NCI-H1694 (cell line): ENCODE measurements at regions not wholly inside any gene's neighbourhood (a gene's known extent, or its start where the extent isn't known, plus 50 kb on each side); places are given as distances from the start of the nearest gene placed in this dataset.

Source experiments
- DNase-seq: peaks from one replicate; lab custom pipeline; 2025; lab: John Stamatoyannopoulos, UW

- no peak for DNase-seq
Observed at GRCh38 chr12:124726596-124727263, 136.9 kb downstream of the SCARB1 start.

- no peak for DNase-seq
Observed at GRCh38 chr12:124725597-124726237, 137.9 kb downstream of the SCARB1 start.

GRCh38 chr12:124725099-124725498, 138.6 kb downstream of the SCARB1 start:
- peak; percentile 78 for DNase-seq

- no peak for DNase-seq
Observed at GRCh38 chr12:124722878-124723277, 140.8 kb downstream of the SCARB1 start.

- no peak for DNase-seq
Observed at GRCh38 chr12:124721501-124722162, 142.0 kb downstream of the SCARB1 start.

GRCh38 chr12:124720681-124721500, 142.8 kb downstream of the SCARB1 start:
- peak; percentile 93 for DNase-seq

GRCh38 chr12:124720004-124720680, 143.5 kb downstream of the SCARB1 start:
- DNase-seq = peak; percentile 87

- peak; percentile 46 for DNase-seq
Observed at GRCh38 chr12:124719231-124719630, 144.4 kb downstream of the SCARB1 start.

GRCh38 chr12:124718458-124718857, 145.2 kb downstream of the SCARB1 start:
- DNase-seq = no peak

- no peak for DNase-seq
Observed at GRCh38 chr12:124718036-124718435, 145.6 kb downstream of the SCARB1 start.

- DNase-seq = no peak
Observed at GRCh38 chr12:124717318-124717717, 146.3 kb downstream of the SCARB1 start.

- DNase-seq = no peak
Observed at GRCh38 chr12:124716208-124717130, 147.2 kb downstream of the SCARB1 start.

GRCh38 chr12:124715121-124715990, 147.9 kb upstream of the NCOR2 start:
- no peak for DNase-seq

GRCh38 chr12:124713436-124714082, 146.1 kb upstream of the NCOR2 start:
- DNase-seq = no peak

GRCh38 chr12:124713041-124713435, 145.6 kb upstream of the NCOR2 start:
- no peak for DNase-seq

- no peak for DNase-seq
Observed at GRCh38 chr12:124711344-124711743, 143.9 kb upstream of the NCOR2 start.

GRCh38 chr12:124709722-124710687, 142.6 kb upstream of the NCOR2 start:
- DNase-seq = no peak

GRCh38 chr12:124707316-124707715, 139.9 kb upstream of the NCOR2 start:
- DNase-seq = no peak
